ENCODE measurements at regions not wholly inside any gene's neighbourhood (a gene's known extent, or its start where the extent isn't known, plus 50 kb on each side); places are given as distances from the start of the nearest gene placed in this dataset.

GRCh38 chr16:9270424-9270823, 179.0 kb downstream of the HAPSTR1 start:
- TF ChIP-seq GATA2 (IDR thresholded peaks at IDR 0.05; ENCODE audit: low read depth, low read length) (no peak), GATA3 (IDR thresholded peaks at IDR 0.05; ENCODE audit: low read depth, low read length) (no peak)

All from SH-SY5Y (cell line).